Naive thymus-derived CD4-positive, alpha-beta T cell (primary cell): ENCODE measurements at regions not wholly inside any gene's neighbourhood (a gene's known extent, or its start where the extent isn't known, plus 50 kb on each side); places are given as distances from the start of the nearest gene placed in this dataset.

Experiments used
- ATAC-seq: fragments of 150-1000 bp; cut with Tn5 transposase; 2 replicates; pipeline ENCODE4 v1.10.0; 2021; ENCODE audit warnings: mild to moderate bottlenecking, moderate library complexity
- CTCF ChIA-PET: fragments of 350-600 bp; sonication (Branson Sonifier 250); formaldehyde crosslinking; loops from one replicate; lab custom pipeline; 2021; ENCODE audit warnings: antibody characterized with exemption; lab: Charles Lee
- POLR2A ChIA-PET: fragments of 350-600 bp; sonication (Branson Sonifier 250); formaldehyde crosslinking; loops from one replicate; lab custom pipeline; 2021; ENCODE audit warnings: antibody characterized with exemption, inconsistent platforms; lab: Charles Lee
- DNase-seq, 9 donors: peaks; one replicate each; pipeline versions ENCODE4 v3.0.0 to v3.0.0-alpha.2; 2020 to 2022; ENCODE audit warnings: mixed read lengths in 1 of 9
- H3K27ac ChIP-seq: one replicate; pipeline ENCODE4 v1.7.0; 2013; ENCODE audit warnings: mild to moderate bottlenecking, low read depth, low read length, moderate library complexity
- H3K27me3 ChIP-seq, 2 donors: one replicate each; pipeline ENCODE4 v1.7.0; 2013; ENCODE audit warnings: low read length in 2 of 2, mild to moderate bottlenecking in 2 of 2, moderate library complexity in 2 of 2; ENCODE audit not compliant: control insufficient read depth in 2 of 2, insufficient read depth in 2 of 2
- H3K36me3 ChIP-seq, 3 experiments: 1 replicate in 2 of 3; 2 replicates in 1 of 3; pipeline ENCODE4 v1.7.0; 2013; ENCODE audit warnings: low read length in 3 of 3, mild to moderate bottlenecking in 3 of 3, moderate library complexity in 1 of 3; ENCODE audit not compliant: insufficient read depth in 3 of 3, control insufficient read depth in 2 of 3
- H3K4me1 ChIP-seq, 2 donors: one replicate each; pipeline ENCODE4 v1.7.0; 2013; ENCODE audit warnings: low read length in 2 of 2, mild to moderate bottlenecking in 2 of 2, moderate library complexity in 1 of 2; ENCODE audit not compliant: control insufficient read depth in 2 of 2, insufficient read depth in 2 of 2
- H3K4me3 ChIP-seq: 2 replicates; pipeline ENCODE4 v1.7.0; 2013; ENCODE audit warnings: mild to moderate bottlenecking, low read length
- H3K9me3 ChIP-seq, 3 experiments: 1 replicate in 2 of 3; 2 replicates in 1 of 3; pipeline ENCODE4 v1.7.0; 2013; ENCODE audit warnings: low read length in 3 of 3; ENCODE audit not compliant: control insufficient read depth in 2 of 3
- H3K27ac Mint-ChIP-seq, 9 donors: one replicate each; pipeline ENCODE4 v1.8.0; 2020 to 2022; ENCODE audit warnings: mixed read lengths in 9 of 9, mild to moderate bottlenecking in 8 of 9, moderate library complexity in 5 of 9, inconsistent platforms in 2 of 9
- H3K27me3 Mint-ChIP-seq, 5 donors: one replicate each; pipeline ENCODE4 v1.8.0; 2021 to 2022; ENCODE audit warnings: mixed read lengths in 5 of 5, mild to moderate bottlenecking in 1 of 5
- H3K36me3 Mint-ChIP-seq, 5 donors: one replicate each; pipeline ENCODE4 v1.8.0; 2020 to 2022; ENCODE audit warnings: mixed read lengths in 5 of 5, mild to moderate bottlenecking in 3 of 5, inconsistent platforms in 1 of 5
- H3K4me1 Mint-ChIP-seq, 7 donors: one replicate each; pipeline ENCODE4 v1.8.0; 2020 to 2022; ENCODE audit warnings: mixed read lengths in 7 of 7, mild to moderate bottlenecking in 3 of 7, inconsistent platforms in 1 of 7
- H3K4me3 Mint-ChIP-seq, 10 donors: one replicate each; pipeline ENCODE4 v1.8.0; 2020 to 2022; ENCODE audit warnings: mild to moderate bottlenecking in 10 of 10, mixed read lengths in 10 of 10, moderate library complexity in 6 of 10, inconsistent platforms in 2 of 10
- H3K9me3 Mint-ChIP-seq, 11 donors: one replicate each; pipeline ENCODE4 v1.8.0; 2020 to 2022; ENCODE audit warnings: mixed read lengths in 11 of 11, mild to moderate bottlenecking in 4 of 11, inconsistent platforms in 1 of 11, moderate library complexity in 1 of 11
- intact Hi-C, 2 donors: fragments of 100-400 bp; cut with micrococcal nuclease; formaldehyde crosslinking; loops; one replicate each; pipeline ENCODE4 v1.15.1; 2023

- Histone ChIP-seq H3K36me3 (no peaks in the 10 kb centered on the region), H3K27ac (no peak overlapping the region), H3K27me3 (no peaks in the 10 kb centered on the region), H3K4me3 (no peak overlapping the region), H3K4me1 (no peaks in the 10 kb centered on the region), H3K9me3 (no peaks in the 10 kb centered on the region)
- Mint-ChIP-seq H3K27ac (no peak overlapping the region), H3K36me3 (no peaks in the 10 kb centered on the region), H3K27me3 (peaks cover 0 to 6% (median 0%) of the 10 kb centered on the region in 5 donors), H3K4me1 (no peaks in the 10 kb centered on the region), H3K4me3 (no peak overlapping the region), H3K9me3 (peaks cover 0 to 1% (median 0%) of the 10 kb centered on the region in 11 donors)
- POLR2A ChIA-PET = no interaction called here
- DNase-seq (no peak), ATAC-seq (no peak)
- intact Hi-C loops = no loop called here
- CTCF ChIA-PET = no interaction called here
Observed at GRCh38 chr4:182179105-182179504, 64.1 kb upstream of the TENM3 start.

GRCh38 chr4:182179751-182180150, 63.5 kb upstream of the TENM3 start:
- Mint-ChIP-seq H3K27me3 (peaks cover 0 to 6% (median 0%) of the 10 kb centered on the region in 5 donors), H3K4me3 (no peak overlapping the region), H3K36me3 (no peaks in the 10 kb centered on the region), H3K4me1 (no peaks in the 10 kb centered on the region), H3K9me3 (peaks cover 0 to 1% (median 0%) of the 10 kb centered on the region in 11 donors), H3K27ac (no peak overlapping the region)
- DNase-seq = no peak
- H3K27ac ChIP-seq = no peak overlapping the region
- H3K9me3 ChIP-seq = no peaks in the 10 kb centered on the region
- intact Hi-C loops = no loop called here
- no peaks in the 10 kb centered on the region for H3K27me3 ChIP-seq
- no peaks in the 10 kb centered on the region for H3K4me1 ChIP-seq
- no peak for ATAC-seq
- H3K36me3 ChIP-seq = no peaks in the 10 kb centered on the region
- ChIA-PET POLR2A (no interaction called here), CTCF (no interaction called here)
- H3K4me3 ChIP-seq = no peak overlapping the region

- no peak overlapping the region for H3K4me3 ChIP-seq
- no peaks in the 10 kb centered on the region for H3K27me3 ChIP-seq
- DNase-seq (no peak), ATAC-seq (no peak)
- H3K27ac ChIP-seq = no peak overlapping the region
- no peaks in the 10 kb centered on the region for H3K4me1 Mint-ChIP-seq
- no peaks in the 10 kb centered on the region for H3K9me3 ChIP-seq
- H3K9me3 Mint-ChIP-seq = peaks cover 0 to 3% (median 0%) of the 10 kb centered on the region in 11 donors
- no peaks in the 10 kb centered on the region for H3K36me3 ChIP-seq
- peaks cover 0 to 5% (median 0%) of the 10 kb centered on the region in 5 donors for H3K27me3 Mint-ChIP-seq
- H3K27ac Mint-ChIP-seq = no peak overlapping the region
- intact Hi-C loops = no loop called here
- no peaks in the 10 kb centered on the region for H3K36me3 Mint-ChIP-seq
- CTCF ChIA-PET = no interaction called here
- no peaks in the 10 kb centered on the region for H3K4me1 ChIP-seq
- POLR2A ChIA-PET = no interaction called here
- H3K4me3 Mint-ChIP-seq = no peak overlapping the region
Observed at GRCh38 chr4:182185491-182185890, 57.7 kb upstream of the TENM3 start.

- ChIA-PET POLR2A (no interaction called here), CTCF (no interaction called here)
- Mint-ChIP-seq H3K27me3 (peaks cover 0 to 8% (median 5%) of the 10 kb centered on the region in 5 donors), H3K4me3 (no peak overlapping the region), H3K9me3 (peaks cover 0 to 3% (median 0%) of the 10 kb centered on the region in 11 donors), H3K36me3 (no peaks in the 10 kb centered on the region), H3K4me1 (no peaks in the 10 kb centered on the region), H3K27ac (no peak overlapping the region)
- Histone ChIP-seq H3K4me1 (no peaks in the 10 kb centered on the region), H3K9me3 (no peaks in the 10 kb centered on the region), H3K36me3 (no peaks in the 10 kb centered on the region), H3K27me3 (no peaks in the 10 kb centered on the region), H3K4me3 (no peak overlapping the region), H3K27ac (no peak overlapping the region)
- no peak for ATAC-seq
- DNase-seq = no peak
- intact Hi-C loops = no loop called here
Observed at GRCh38 chr4:182187674-182188073, 55.5 kb upstream of the TENM3 start.

- intact Hi-C loops = no loop called here
- Mint-ChIP-seq H3K9me3 (peaks cover 0 to 3% (median 0%) of the 10 kb centered on the region in 11 donors), H3K4me1 (no peaks in the 10 kb centered on the region), H3K36me3 (no peaks in the 10 kb centered on the region), H3K27me3 (peaks cover 0 to 8% (median 5%) of the 10 kb centered on the region in 5 donors), H3K4me3 (no peak overlapping the region), H3K27ac (no peak overlapping the region)
- H3K9me3 ChIP-seq = no peaks in the 10 kb centered on the region
- no peak overlapping the region for H3K27ac ChIP-seq
- no peak overlapping the region for H3K4me3 ChIP-seq
- DNase-seq = no peak
- CTCF ChIA-PET = no interaction called here
- no peaks in the 10 kb centered on the region for H3K36me3 ChIP-seq
- POLR2A ChIA-PET = no interaction called here
- no peak for ATAC-seq
- H3K27me3 ChIP-seq = no peaks in the 10 kb centered on the region
- no peaks in the 10 kb centered on the region for H3K4me1 ChIP-seq
Observed at GRCh38 chr4:182188622-182189021, 54.6 kb upstream of the TENM3 start.

GRCh38 chr4:182189103-182189878, 53.9 kb upstream of the TENM3 start:
- H3K27ac Mint-ChIP-seq = no peak overlapping the region
- Histone ChIP-seq H3K4me3 (no peak overlapping the region), H3K36me3 (no peaks in the 10 kb centered on the region), H3K4me1 (no peaks in the 10 kb centered on the region), H3K27ac (no peak overlapping the region), H3K27me3 (no peaks in the 10 kb centered on the region), H3K9me3 (no peaks in the 10 kb centered on the region)
- DNase-seq (no peak), ATAC-seq (no peak)
- H3K27me3 Mint-ChIP-seq = peaks cover 0 to 8% (median 5%) of the 10 kb centered on the region in 5 donors
- POLR2A ChIA-PET = no interaction called here
- H3K36me3 Mint-ChIP-seq = no peaks in the 10 kb centered on the region
- H3K9me3 Mint-ChIP-seq = peaks cover 0 to 3% (median 0%) of the 10 kb centered on the region in 11 donors
- CTCF ChIA-PET = no interaction called here
- H3K4me3 Mint-ChIP-seq = no peak overlapping the region
- H3K4me1 Mint-ChIP-seq = no peaks in the 10 kb centered on the region
- intact Hi-C loops = no loop called here

GRCh38 chr4:182190306-182190705, 52.9 kb upstream of the TENM3 start:
- no peak for ATAC-seq
- no peaks in the 10 kb centered on the region for H3K9me3 ChIP-seq
- H3K27ac ChIP-seq = no peak overlapping the region
- intact Hi-C loops = no loop called here
- Mint-ChIP-seq H3K9me3 (peaks cover 0 to 3% (median 0%) of the 10 kb centered on the region in 11 donors), H3K27me3 (peaks cover 0 to 8% (median 5%) of the 10 kb centered on the region in 5 donors), H3K27ac (no peak overlapping the region), H3K36me3 (no peaks in the 10 kb centered on the region), H3K4me1 (no peaks in the 10 kb centered on the region), H3K4me3 (no peak overlapping the region)
- no peaks in the 10 kb centered on the region for H3K4me1 ChIP-seq
- DNase-seq = no peak
- no peaks in the 10 kb centered on the region for H3K27me3 ChIP-seq
- no peak overlapping the region for H3K4me3 ChIP-seq
- ChIA-PET CTCF (no interaction called here), POLR2A (no interaction called here)
- no peaks in the 10 kb centered on the region for H3K36me3 ChIP-seq
